ENCODE measurements at regions not wholly inside any gene's neighbourhood (a gene's known extent, or its start where the extent isn't known, plus 50 kb on each side); places are given as distances from the start of the nearest gene placed in this dataset.

GRCh38 chr2:238665919-238666318, 182.0 kb upstream of the TWIST2 start:
- peaks cover 3% of the 10 kb centered on the region for H3K9me3 ChIP-seq (ENCODE audit: insufficient read depth, low read length, severe bottlenecking)
- no peak overlapping the region for H3K9ac ChIP-seq (ENCODE audit: low read depth, low read length)
- ATAC-seq (ENCODE audit: insufficient read depth, low read depth) (no peak), DNase-seq (no peak)
- H3K4me2 ChIP-seq (ENCODE audit: insufficient read depth, low read length): no peak overlapping the region
- H3K4me3 ChIP-seq (ENCODE audit: low read depth in 1 of 2, low read length in 2 of 2): no peak overlapping the region
- H3K27ac ChIP-seq (ENCODE audit: low read length): no peak overlapping the region
- H3K27me3 ChIP-seq (ENCODE audit: insufficient read depth, low read length, poor library complexity): peaks cover 9% of the 10 kb centered on the region
- H3K36me3 ChIP-seq (ENCODE audit: insufficient read depth, low read length): no peaks in the 10 kb centered on the region
- no peaks in the 10 kb centered on the region for H3K79me2 ChIP-seq (ENCODE audit: insufficient read depth, low read length)
- H2AFZ ChIP-seq (ENCODE audit: low read depth, low read length): no peak overlapping the region
- no peaks in the 10 kb centered on the region for H3K4me1 ChIP-seq (ENCODE audit: insufficient read depth, low read length)
- TF ChIP-seq, protein P1, sequence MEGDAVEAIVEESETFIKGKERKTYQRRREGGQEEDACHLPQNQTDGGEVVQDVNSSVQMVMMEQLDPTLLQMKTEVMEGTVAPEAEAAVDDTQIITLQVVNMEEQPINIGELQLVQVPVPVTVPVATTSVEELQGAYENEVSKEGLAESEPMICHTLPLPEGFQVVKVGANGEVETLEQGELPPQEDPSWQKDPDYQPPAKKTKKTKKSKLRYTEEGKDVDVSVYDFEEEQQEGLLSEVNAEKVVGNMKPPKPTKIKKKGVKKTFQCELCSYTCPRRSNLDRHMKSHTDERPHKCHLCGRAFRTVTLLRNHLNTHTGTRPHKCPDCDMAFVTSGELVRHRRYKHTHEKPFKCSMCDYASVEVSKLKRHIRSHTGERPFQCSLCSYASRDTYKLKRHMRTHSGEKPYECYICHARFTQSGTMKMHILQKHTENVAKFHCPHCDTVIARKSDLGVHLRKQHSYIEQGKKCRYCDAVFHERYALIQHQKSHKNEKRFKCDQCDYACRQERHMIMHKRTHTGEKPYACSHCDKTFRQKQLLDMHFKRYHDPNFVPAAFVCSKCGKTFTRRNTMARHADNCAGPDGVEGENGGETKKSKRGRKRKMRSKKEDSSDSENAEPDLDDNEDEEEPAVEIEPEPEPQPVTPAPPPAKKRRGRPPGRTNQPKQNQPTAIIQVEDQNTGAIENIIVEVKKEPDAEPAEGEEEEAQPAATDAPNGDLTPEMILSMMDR (IDR thresholded peaks at IDR 0.05; ENCODE audit: borderline replicate concordance, extremely low read depth, low read length, poor library complexity, severe bottlenecking): no peak
- TF ChIP-seq EZH2 (IDR thresholded peaks at IDR 0.05; ENCODE audit: borderline replicate concordance, low read depth, low read length, severe bottlenecking): no peak
- H4K20me1 ChIP-seq (ENCODE audit: insufficient read depth, low read length): no peaks in the 10 kb centered on the region

GRCh38 chr2:238666543-238666942, 181.3 kb upstream of the TWIST2 start:
- no peak overlapping the region for H3K9ac ChIP-seq (ENCODE audit: low read depth, low read length)
- TF ChIP-seq, protein P1 (IDR thresholded peaks at IDR 0.05; ENCODE audit: borderline replicate concordance, extremely low read depth, low read length, poor library complexity, severe bottlenecking): no peak
- TF ChIP-seq EZH2 (IDR thresholded peaks at IDR 0.05; ENCODE audit: borderline replicate concordance, low read depth, low read length, severe bottlenecking): no peak
- no peaks in the 10 kb centered on the region for H3K4me1 ChIP-seq (ENCODE audit: insufficient read depth, low read length)
- no peak for DNase-seq
- peaks cover 3% of the 10 kb centered on the region for H3K9me3 ChIP-seq (ENCODE audit: insufficient read depth, low read length, severe bottlenecking)
- no peak overlapping the region for H3K4me2 ChIP-seq (ENCODE audit: insufficient read depth, low read length)
- no peak for ATAC-seq (ENCODE audit: insufficient read depth, low read depth)
- H3K36me3 ChIP-seq (ENCODE audit: insufficient read depth, low read length): no peaks in the 10 kb centered on the region
- H2AFZ ChIP-seq (ENCODE audit: low read depth, low read length): no peak overlapping the region
- H3K4me3 ChIP-seq (ENCODE audit: low read depth in 1 of 2, low read length in 2 of 2): no peak overlapping the region
- no peaks in the 10 kb centered on the region for H4K20me1 ChIP-seq (ENCODE audit: insufficient read depth, low read length)
- H3K79me2 ChIP-seq (ENCODE audit: insufficient read depth, low read length): no peaks in the 10 kb centered on the region
- no peak overlapping the region for H3K27ac ChIP-seq (ENCODE audit: low read length)
- H3K27me3 ChIP-seq (ENCODE audit: insufficient read depth, low read length, poor library complexity): peaks cover 9% of the 10 kb centered on the region

DNA sequence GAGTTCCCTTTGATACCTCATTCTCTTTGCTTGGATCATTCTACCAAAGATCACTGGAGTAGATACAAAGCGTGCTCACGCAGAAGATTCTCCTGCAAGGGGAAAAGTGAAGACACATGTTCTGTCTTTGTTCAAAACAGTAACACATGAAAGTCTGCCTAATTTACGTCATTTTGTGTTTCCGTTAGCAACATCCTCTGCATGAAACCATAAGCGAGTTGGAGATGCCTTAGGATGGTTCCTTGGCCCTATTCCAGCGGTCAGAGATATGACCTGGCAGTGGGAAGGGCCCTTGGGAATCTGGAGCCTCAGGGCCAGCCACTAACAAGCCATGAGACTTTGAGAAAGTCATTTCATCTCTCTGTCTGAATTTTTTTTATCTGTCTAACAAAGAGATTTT, 180.9 kb upstream of the TWIST2 start:
- DNase-seq (no peak), ATAC-seq (ENCODE audit: insufficient read depth, low read depth) (no peak)
- peaks cover 3% of the 10 kb centered on the region for H3K9me3 ChIP-seq (ENCODE audit: insufficient read depth, low read length, severe bottlenecking)
- H3K9ac ChIP-seq (ENCODE audit: low read depth, low read length): no peak overlapping the region
- H3K4me1 ChIP-seq (ENCODE audit: insufficient read depth, low read length): no peaks in the 10 kb centered on the region
- no peaks in the 10 kb centered on the region for H3K36me3 ChIP-seq (ENCODE audit: insufficient read depth, low read length)
- peaks cover 9% of the 10 kb centered on the region for H3K27me3 ChIP-seq (ENCODE audit: insufficient read depth, low read length, poor library complexity)
- H3K27ac ChIP-seq (ENCODE audit: low read length): no peak overlapping the region
- H3K79me2 ChIP-seq (ENCODE audit: insufficient read depth, low read length): no peaks in the 10 kb centered on the region
- H4K20me1 ChIP-seq (ENCODE audit: insufficient read depth, low read length): no peaks in the 10 kb centered on the region
- no peak for TF ChIP-seq EZH2 (IDR thresholded peaks at IDR 0.05; ENCODE audit: borderline replicate concordance, low read depth, low read length, severe bottlenecking)
- TF ChIP-seq, protein P1 (IDR thresholded peaks at IDR 0.05; ENCODE audit: borderline replicate concordance, extremely low read depth, low read length, poor library complexity, severe bottlenecking): no peak
- no peak overlapping the region for H3K4me3 ChIP-seq (ENCODE audit: low read depth in 1 of 2, low read length in 2 of 2)
- no peak overlapping the region for H3K4me2 ChIP-seq (ENCODE audit: insufficient read depth, low read length)
- no peak overlapping the region for H2AFZ ChIP-seq (ENCODE audit: low read depth, low read length)

- DNase-seq (no peak), ATAC-seq (ENCODE audit: insufficient read depth, low read depth) (no peak)
- Histone ChIP-seq H3K9ac (ENCODE audit: low read depth, low read length) (no peak overlapping the region), H3K4me3 (ENCODE audit: low read depth in 1 of 2, low read length in 2 of 2) (no peak overlapping the region), H3K4me1 (ENCODE audit: insufficient read depth, low read length) (no peaks in the 10 kb centered on the region), H3K9me3 (ENCODE audit: insufficient read depth, low read length, severe bottlenecking) (peaks cover 3% of the 10 kb centered on the region), H3K27me3 (ENCODE audit: insufficient read depth, low read length, poor library complexity) (peaks cover 9% of the 10 kb centered on the region), H2AFZ (ENCODE audit: low read depth, low read length) (no peak overlapping the region), H3K4me2 (ENCODE audit: insufficient read depth, low read length) (no peak overlapping the region), H3K27ac (ENCODE audit: low read length) (no peak overlapping the region), H4K20me1 (ENCODE audit: insufficient read depth, low read length) (no peaks in the 10 kb centered on the region), H3K36me3 (ENCODE audit: insufficient read depth, low read length) (no peaks in the 10 kb centered on the region), H3K79me2 (ENCODE audit: insufficient read depth, low read length) (no peaks in the 10 kb centered on the region)
- TF ChIP-seq, protein P1 (IDR thresholded peaks at IDR 0.05; ENCODE audit: borderline replicate concordance, extremely low read depth, low read length, poor library complexity, severe bottlenecking): no peak
- TF ChIP-seq EZH2 (IDR thresholded peaks at IDR 0.05; ENCODE audit: borderline replicate concordance, low read depth, low read length, severe bottlenecking): no peak
Observed at GRCh38 chr2:238667639-238668038, 180.2 kb upstream of the TWIST2 start.

Data from DND-41 (cell line).